ENCODE measurements at regions not wholly inside any gene's neighbourhood (a gene's known extent, or its start where the extent isn't known, plus 50 kb on each side); places are given as distances from the start of the nearest gene placed in this dataset.

GRCh38 chr7:116087291-116087690, 56.7 kb upstream of the TFEC start:
- Mint-ChIP-seq H3K9me3 (ENCODE audit: insufficient read depth) (no peaks in the 10 kb centered on the region), H3K27ac (no peak overlapping the region), H3K27me3 (no peaks in the 10 kb centered on the region), H3K4me1 (no peaks in the 10 kb centered on the region), H3K4me3 (no peak overlapping the region)
- CTCF ChIA-PET = no interaction called here
- Histone ChIP-seq H3K4me1 (ENCODE audit: control insufficient read depth in 2 of 2, insufficient read depth in 2 of 2, low read length in 2 of 2) (no peaks in the 10 kb centered on the region), H3K36me3 (replicated peaks in 1 of 2; ENCODE audit: control extremely low read depth in 1 of 2, control insufficient read depth in 1 of 2, extremely low read depth in 1 of 2, insufficient read depth in 2 of 2, low read length in 1 of 2) (no peaks in the 10 kb centered on the region), H3K4me3 (ENCODE audit: control extremely low read depth in 1 of 5, extremely low read depth in 1 of 5, insufficient read depth in 1 of 5, low read depth in 2 of 5, low read length in 4 of 5) (no peak overlapping the region), H4K20me1 (ENCODE audit: control insufficient read depth, insufficient read depth, low read length, poor library complexity, severe bottlenecking) (no peaks in the 10 kb centered on the region), H3K27ac (ENCODE audit: low read length in 2 of 2) (no peak overlapping the region), H3K9me3 (ENCODE audit: control extremely low read depth in 1 of 3, control insufficient read depth in 2 of 3, insufficient read depth in 1 of 3, low read length in 2 of 3) (no peaks in the 10 kb centered on the region), H3K9ac (ENCODE audit: low read length) (no peak overlapping the region), H3K79me2 (ENCODE audit: control insufficient read depth, insufficient read depth, low read length) (no peaks in the 10 kb centered on the region), H3K27me3 (replicated peaks in 1 of 4; ENCODE audit: control extremely low read depth in 1 of 4, control insufficient read depth in 3 of 4, insufficient read depth in 4 of 4, low read length in 3 of 4) (no peaks in the 10 kb centered on the region), H3K4me2 (replicated peaks; ENCODE audit: low read depth, low read length, poor library complexity, severe bottlenecking) (no peak overlapping the region), H2AFZ (ENCODE audit: insufficient read depth, low read depth, low read length, poor library complexity, severe bottlenecking) (no peak overlapping the region)
- intact Hi-C loops (cut with micrococcal nuclease) = no loop called here
- POLR2A ChIA-PET = no interaction called here
- TF ChIP-seq CTCF (IDR thresholded peaks at IDR 0.05) = no peak
- no peak for TF ChIP-seq EZH2 (IDR thresholded peaks at IDR 0.05; ENCODE audit: borderline replicate concordance, insufficient read depth, low read depth, low read length, poor library complexity, severe bottlenecking)
- no peak for DNase-seq
- ATAC-seq (ENCODE audit: low read depth) = no peak

GRCh38 chr7:116087984-116088383, 57.4 kb upstream of the TFEC start:
- intact Hi-C loops (cut with micrococcal nuclease) = no loop called here
- Histone ChIP-seq H2AFZ (ENCODE audit: insufficient read depth, low read depth, low read length, poor library complexity, severe bottlenecking) (no peak overlapping the region), H3K27ac (ENCODE audit: low read length in 2 of 2) (no peak overlapping the region), H3K79me2 (ENCODE audit: control insufficient read depth, insufficient read depth, low read length) (no peaks in the 10 kb centered on the region), H3K36me3 (replicated peaks in 1 of 2; ENCODE audit: control extremely low read depth in 1 of 2, control insufficient read depth in 1 of 2, extremely low read depth in 1 of 2, insufficient read depth in 2 of 2, low read length in 1 of 2) (no peaks in the 10 kb centered on the region), H3K27me3 (replicated peaks in 1 of 4; ENCODE audit: control extremely low read depth in 1 of 4, control insufficient read depth in 3 of 4, insufficient read depth in 4 of 4, low read length in 3 of 4) (no peaks in the 10 kb centered on the region), H3K9me3 (ENCODE audit: control extremely low read depth in 1 of 3, control insufficient read depth in 2 of 3, insufficient read depth in 1 of 3, low read length in 2 of 3) (no peaks in the 10 kb centered on the region), H4K20me1 (ENCODE audit: control insufficient read depth, insufficient read depth, low read length, poor library complexity, severe bottlenecking) (no peaks in the 10 kb centered on the region), H3K4me2 (replicated peaks; ENCODE audit: low read depth, low read length, poor library complexity, severe bottlenecking) (no peak overlapping the region), H3K9ac (ENCODE audit: low read length) (no peak overlapping the region), H3K4me3 (ENCODE audit: control extremely low read depth in 1 of 5, extremely low read depth in 1 of 5, insufficient read depth in 1 of 5, low read depth in 2 of 5, low read length in 4 of 5) (no peak overlapping the region), H3K4me1 (ENCODE audit: control insufficient read depth in 2 of 2, insufficient read depth in 2 of 2, low read length in 2 of 2) (no peaks in the 10 kb centered on the region)
- Mint-ChIP-seq H3K4me1 (no peaks in the 10 kb centered on the region), H3K27ac (no peak overlapping the region), H3K27me3 (no peaks in the 10 kb centered on the region), H3K9me3 (ENCODE audit: insufficient read depth) (no peaks in the 10 kb centered on the region), H3K4me3 (no peak overlapping the region)
- CTCF ChIA-PET = no interaction called here
- DNase-seq (no peak), ATAC-seq (ENCODE audit: low read depth) (no peak)
- TF ChIP-seq CTCF (IDR thresholded peaks at IDR 0.05) (no peak), EZH2 (IDR thresholded peaks at IDR 0.05; ENCODE audit: borderline replicate concordance, insufficient read depth, low read depth, low read length, poor library complexity, severe bottlenecking) (no peak)
- 80% methylated on average over 1 of the region's 2 CpGs for WGBS (ENCODE audit: insufficient coverage)
- POLR2A ChIA-PET = no interaction called here

All from B cell (primary cell).